HEK293 (cell line): ENCODE measurements at regions not wholly inside any gene's neighbourhood (a gene's known extent, or its start where the extent isn't known, plus 50 kb on each side); places are given as distances from the start of the nearest gene placed in this dataset.
A peak's percentile ranks its signal among the peaks of the same experiment; 100 is the strongest.
"Not testable (repeated sequence)": the region's sequence is repeated elsewhere in the genome, so short reads cannot be mapped to it uniquely, and the experiment has no call there.

ENCODE experiments used
- CTCF ChIA-PET: fragments of 350-600 bp; formaldehyde crosslinking; extraction: SDS; loops from one replicate; lab custom pipeline; 2021; ENCODE audit warnings: antibody characterized with exemption; lab: Yijun Ruan, JAX
- POLR2A ChIA-PET: fragments of 300-600 bp; formaldehyde crosslinking; extraction: SDS; loops from one replicate; lab custom pipeline; 2020; ENCODE audit warnings: antibody characterized with exemption, inconsistent platforms; lab: Yijun Ruan, JAX
- H3K27ac ChIP-seq: fragments of 200-500 bp; sonication (Bioruptor generic); 2 replicates; pipeline ENCODE4 v1.5.1; 2014; ENCODE audit warnings: low read depth, low read length, control low read depth, inconsistent platforms; ENCODE audit errors: extremely low read depth
- H3K36me3 ChIP-seq, 2 experiments: fragments of 200-500 bp in 1 of 2; sonication (Bioruptor generic) in 1 of 2; 1 replicate in 1 of 2; 2 replicates in 1 of 2; pipeline ENCODE4 v1.5.1; 2014 to 2017; ENCODE audit warnings: inconsistent platforms in 2 of 2, low read length in 2 of 2; ENCODE audit not compliant: control insufficient read depth in 2 of 2, insufficient read depth in 1 of 2
- H3K4me1 ChIP-seq: fragments of 200-500 bp; sonication (Bioruptor generic); 2 replicates; pipeline ENCODE4 v1.5.1; 2014; ENCODE audit warnings: mild to moderate bottlenecking, low read length, inconsistent platforms; ENCODE audit not compliant: control insufficient read depth, insufficient read depth
- H3K4me3 ChIP-seq: 2 replicates; pipeline ENCODE4 v1.5.1; 2011; ENCODE audit warnings: low read depth, mild to moderate bottlenecking, control low read depth, low read length, moderate library complexity
- H3K9me3 ChIP-seq: fragments of 200-500 bp; sonication (Bioruptor generic); 2 replicates; pipeline ENCODE4 v1.5.1; 2014; ENCODE audit warnings: low read depth, low read length, inconsistent platforms; ENCODE audit not compliant: control insufficient read depth, insufficient read depth
- PRDM1 ChIP-seq: fragments of 450-650 bp; formaldehyde crosslinking; IDR thresholded peaks from 2 replicates; pipeline ENCODE4; 2016; ENCODE audit warnings: missing biosample characterization, missing genetic modification characterization

- H3K4me3 ChIP-seq, H3K36me3 ChIP-seq, H3K27ac ChIP-seq, H3K4me1 ChIP-seq, POLR2A ChIA-PET, H3K9me3 ChIP-seq: not testable (repeated sequence)
- 0 out of 2 replicates have a peak, but pooled peaks have one; percentile 8 for TF ChIP-seq PRDM1 (tag by site-specific recombination)
- CTCF ChIA-PET: interaction anchor here (0.7 kb wide), 1 partner anchor 237 kb away, joined by 4 read pairs; no protein-coding TSS in a partner anchor
Measured at GRCh38 chr22:16534408-16535206, 58.0 kb downstream of the CCT8L2 start.

- H3K36me3 ChIP-seq, H3K27ac ChIP-seq, POLR2A ChIA-PET, H3K4me3 ChIP-seq, CTCF ChIA-PET, H3K4me1 ChIP-seq, H3K9me3 ChIP-seq: not testable (repeated sequence)
Measured at GRCh38 chr22:16531666-16532065, 60.9 kb downstream of the CCT8L2 start.

GRCh38 chr22:16529331-16529730 lies 63.3 kb downstream of the CCT8L2 start:
- H3K27ac ChIP-seq, H3K36me3 ChIP-seq, CTCF ChIA-PET, H3K9me3 ChIP-seq, H3K4me1 ChIP-seq, H3K4me3 ChIP-seq, POLR2A ChIA-PET: not testable (repeated sequence)

- H3K4me3 ChIP-seq, CTCF ChIA-PET, H3K9me3 ChIP-seq, POLR2A ChIA-PET, H3K4me1 ChIP-seq, H3K36me3 ChIP-seq, H3K27ac ChIP-seq: not testable (repeated sequence)
Measured at GRCh38 chr22:16527753-16528152, 64.9 kb downstream of the CCT8L2 start.

- H3K4me3 ChIP-seq, POLR2A ChIA-PET, H3K9me3 ChIP-seq, CTCF ChIA-PET, H3K4me1 ChIP-seq, H3K36me3 ChIP-seq, H3K27ac ChIP-seq: not testable (repeated sequence)
Measured at GRCh38 chr22:16526891-16527290, 65.7 kb downstream of the CCT8L2 start.
